Astrocyte (in vitro differentiated cells and primary cell): ENCODE measurements at regions not wholly inside any gene's neighbourhood (a gene's known extent, or its start where the extent isn't known, plus 50 kb on each side); places are given as distances from the start of the nearest gene placed in this dataset.

Experiments used
- DNase-seq: peaks from one replicate; pipeline ENCODE4 v3.0.0-alpha.2; 2010; ENCODE audit warnings: low read depth
- FAIRE-seq: peaks from 2 replicates; lab custom pipeline; 2011; peaks lifted over from hg19 to GRCh38; lab: Jason Lieb, UNC
- H2AFZ ChIP-seq: 2 replicates; pipeline ENCODE4 v1.6.0; 2012; ENCODE audit warnings: low read depth, low read length, inconsistent platforms
- H3K27ac ChIP-seq: 2 replicates; pipeline ENCODE4 v1.5.1; 2011; ENCODE audit warnings: low read depth, low read length, inconsistent platforms
- H3K27me3 ChIP-seq: 2 replicates; pipeline ENCODE4 v1.6.0; 2011; ENCODE audit warnings: low read length, inconsistent platforms; ENCODE audit not compliant: insufficient read depth
- H3K36me3 ChIP-seq: 2 replicates; pipeline ENCODE4 v1.5.1; 2011; ENCODE audit warnings: low read length, inconsistent platforms; ENCODE audit not compliant: insufficient read depth
- H3K4me1 ChIP-seq: 2 replicates; pipeline ENCODE4 v1.5.1; 2011; ENCODE audit warnings: low read length, inconsistent platforms; ENCODE audit not compliant: insufficient read depth
- H3K4me2 ChIP-seq: 2 replicates; pipeline ENCODE4 v1.6.0; 2012; ENCODE audit warnings: low read length, inconsistent platforms
- H3K4me3 ChIP-seq: 2 replicates; pipeline ENCODE4 v1.5.1; 2011; ENCODE audit warnings: low read depth, mild to moderate bottlenecking, low read length, inconsistent platforms; ENCODE audit not compliant: insufficient read depth
- H3K79me2 ChIP-seq: 2 replicates; pipeline ENCODE4 v1.6.0; 2012; ENCODE audit warnings: mild to moderate bottlenecking, low read length, inconsistent platforms; ENCODE audit not compliant: insufficient read depth
- H3K9ac ChIP-seq: 2 replicates; pipeline ENCODE4 v1.6.0; 2012; ENCODE audit warnings: mild to moderate bottlenecking, low read length, inconsistent platforms
- H3K9me3 ChIP-seq: 2 replicates; pipeline ENCODE4 v1.5.1; 2012; ENCODE audit warnings: low read depth, mild to moderate bottlenecking, low read length, inconsistent platforms; ENCODE audit not compliant: insufficient read depth
- H4K20me1 ChIP-seq: 2 replicates; pipeline ENCODE4 v1.6.0; 2012; ENCODE audit warnings: low read length, inconsistent platforms; ENCODE audit not compliant: insufficient read depth
- H3K27ac Mint-ChIP-seq: one replicate; pipeline ENCODE4 v1.8.0; 2021; ENCODE audit warnings: mild to moderate bottlenecking, mixed read lengths; ENCODE audit not compliant: unreplicated experiment
- H3K27me3 Mint-ChIP-seq: one replicate; pipeline ENCODE4 v1.8.0; 2021; ENCODE audit warnings: low read depth, mixed read lengths; ENCODE audit not compliant: unreplicated experiment
- H3K36me3 Mint-ChIP-seq: one replicate; pipeline ENCODE4 v1.8.0; 2021; ENCODE audit warnings: low read depth, mixed read lengths; ENCODE audit not compliant: unreplicated experiment
- H3K4me1 Mint-ChIP-seq: one replicate; pipeline ENCODE4 v1.8.0; 2021; ENCODE audit warnings: low read depth, mixed read lengths; ENCODE audit not compliant: unreplicated experiment
- H3K4me3 Mint-ChIP-seq: one replicate; pipeline ENCODE4 v1.8.0; 2021; ENCODE audit warnings: mild to moderate bottlenecking, moderate library complexity, mixed read lengths; ENCODE audit not compliant: unreplicated experiment
- H3K9me3 Mint-ChIP-seq: one replicate; pipeline ENCODE4 v1.8.0; 2021; ENCODE audit warnings: mild to moderate bottlenecking, mixed read lengths; ENCODE audit not compliant: unreplicated experiment
- CTCF ChIP-seq: IDR thresholded peaks from 2 replicates; pipeline ENCODE4 v1.5.1; 2011; ENCODE audit warnings: low read depth, mild to moderate bottlenecking, inconsistent platforms, low read length, moderate library complexity; ENCODE audit not compliant: insufficient read depth
- EZH2 ChIP-seq: IDR thresholded peaks from 2 replicates; pipeline ENCODE4 v1.6.1; 2012; ENCODE audit warnings: mild to moderate bottlenecking, low read length, inconsistent platforms; ENCODE audit not compliant: insufficient read depth

DNA sequence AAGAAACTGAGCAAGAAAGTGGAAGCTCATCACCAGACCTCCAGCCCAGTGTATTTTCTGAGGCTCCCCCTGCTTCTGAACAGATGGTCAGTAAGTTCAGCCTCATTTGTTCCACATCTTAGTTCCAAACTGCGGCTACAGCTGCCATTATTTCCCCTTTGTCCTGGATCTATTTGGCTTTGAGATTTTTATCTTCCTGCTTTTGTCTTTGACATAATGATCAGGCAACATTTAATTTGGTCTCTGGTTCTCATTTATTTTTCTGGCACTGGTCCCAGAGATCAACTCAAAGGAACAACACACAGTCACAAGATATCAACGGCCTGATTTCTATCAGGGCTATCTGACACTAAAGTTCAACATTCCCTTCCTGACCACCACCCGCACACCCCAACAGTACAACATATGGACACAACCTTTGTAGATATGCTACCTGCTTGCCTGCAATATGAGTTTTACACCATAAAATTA lies 137.5 kb downstream of the FAM76B start:
- Histone ChIP-seq H3K4me1 (no peaks in the 10 kb centered on the region), H3K4me3 (no peak overlapping the region), H3K4me2 (no peak overlapping the region), H3K9ac (no peak overlapping the region), H4K20me1 (no peaks in the 10 kb centered on the region), H3K79me2 (no peaks in the 10 kb centered on the region), H2AFZ (no peak overlapping the region), H3K36me3 (no peaks in the 10 kb centered on the region), H3K27me3 (no peaks in the 10 kb centered on the region), H3K9me3 (no peaks in the 10 kb centered on the region), H3K27ac (no peak overlapping the region)
- no peak overlapping the region for H3K4me3 Mint-ChIP-seq
- FAIRE-seq (no peak), DNase-seq (no peak)
- H3K27me3 Mint-ChIP-seq: no peaks in the 10 kb centered on the region
- H3K4me1 Mint-ChIP-seq: peaks cover 3% of the 10 kb centered on the region
- no peaks in the 10 kb centered on the region for H3K36me3 Mint-ChIP-seq
- TF ChIP-seq EZH2: no peak
- no peak for TF ChIP-seq CTCF
- no peak overlapping the region for H3K27ac Mint-ChIP-seq
- no peaks in the 10 kb centered on the region for H3K9me3 Mint-ChIP-seq

GRCh38 chr11:95650276-95650675 lies 139.3 kb downstream of the FAM76B start:
- Histone ChIP-seq H3K36me3 (no peaks in the 10 kb centered on the region), H3K4me3 (no peak overlapping the region), H3K9ac (no peak overlapping the region), H3K27me3 (no peaks in the 10 kb centered on the region), H3K4me1 (no peaks in the 10 kb centered on the region), H3K79me2 (no peaks in the 10 kb centered on the region), H3K27ac (no peak overlapping the region), H4K20me1 (no peaks in the 10 kb centered on the region), H2AFZ (no peak overlapping the region), H3K4me2 (no peak overlapping the region), H3K9me3 (no peaks in the 10 kb centered on the region)
- Mint-ChIP-seq H3K9me3 (peaks cover 4% of the 10 kb centered on the region), H3K4me1 (peaks cover 3% of the 10 kb centered on the region), H3K4me3 (no peak overlapping the region), H3K36me3 (no peaks in the 10 kb centered on the region), H3K27me3 (no peaks in the 10 kb centered on the region), H3K27ac (no peak overlapping the region)
- no peak for DNase-seq
- FAIRE-seq: no peak
- no peak for TF ChIP-seq EZH2
- TF ChIP-seq CTCF: no peak

DNA sequence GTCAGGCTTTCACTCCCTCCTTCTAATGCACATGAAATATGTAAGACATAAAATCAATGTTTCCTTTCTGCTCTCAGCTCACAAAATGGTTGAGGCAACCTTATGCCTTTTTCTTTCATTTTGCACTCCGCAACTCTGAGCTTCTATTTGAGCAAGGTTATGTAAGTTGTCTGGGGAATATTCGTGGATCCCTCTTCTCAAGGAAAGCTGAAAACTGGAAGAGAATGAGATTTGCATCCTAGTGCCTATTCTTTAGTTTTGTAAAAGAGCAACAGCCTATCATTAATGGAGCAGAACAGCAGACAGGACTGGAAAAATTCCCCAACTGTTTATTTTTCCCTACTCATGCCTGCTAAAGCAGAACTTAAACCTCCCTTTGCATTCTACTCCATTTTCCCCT lies 141.7 kb downstream of the FAM76B start:
- H3K36me3 Mint-ChIP-seq: no peaks in the 10 kb centered on the region
- no peak overlapping the region for H3K27ac Mint-ChIP-seq
- no peak overlapping the region for H2AFZ ChIP-seq
- H3K4me2 ChIP-seq: no peak overlapping the region
- H3K9me3 ChIP-seq: no peaks in the 10 kb centered on the region
- FAIRE-seq (no peak), DNase-seq (no peak)
- H3K4me1 Mint-ChIP-seq: peaks cover 3% of the 10 kb centered on the region
- no peaks in the 10 kb centered on the region for H3K27me3 Mint-ChIP-seq
- H3K4me1 ChIP-seq: no peaks in the 10 kb centered on the region
- no peak overlapping the region for H3K9ac ChIP-seq
- H3K9me3 Mint-ChIP-seq: peaks cover 4% of the 10 kb centered on the region
- TF ChIP-seq CTCF (no peak), EZH2 (no peak)
- no peak overlapping the region for H3K4me3 ChIP-seq
- no peaks in the 10 kb centered on the region for H4K20me1 ChIP-seq
- H3K27me3 ChIP-seq: no peaks in the 10 kb centered on the region
- no peaks in the 10 kb centered on the region for H3K79me2 ChIP-seq
- H3K4me3 Mint-ChIP-seq: no peak overlapping the region
- H3K36me3 ChIP-seq: no peaks in the 10 kb centered on the region
- H3K27ac ChIP-seq: no peak overlapping the region
